Mesenchymal stem cell (in vitro differentiated cells and primary cell): ENCODE measurements at regions not wholly inside any gene's neighbourhood (a gene's known extent, or its start where the extent isn't known, plus 50 kb on each side); places are given as distances from the start of the nearest gene placed in this dataset.

Experiments
- DNase-seq: peaks from one replicate; pipeline ENCODE4 v3.0.0-alpha.2; 2013
- H2AFZ ChIP-seq: one replicate; pipeline ENCODE4 v1.6.1; 2013; ENCODE audit warnings: low read depth, mild to moderate bottlenecking, control low read depth, inconsistent platforms, low read length, moderate library complexity
- H2AK5ac ChIP-seq: 2 replicates; pipeline ENCODE4 v1.6.1; 2013; ENCODE audit warnings: low read length, moderate library complexity, mild to moderate bottlenecking, inconsistent platforms; ENCODE audit not compliant: severe bottlenecking
- H2BK120ac ChIP-seq: one replicate; pipeline ENCODE4 v1.6.1; 2013; ENCODE audit warnings: low read depth, mild to moderate bottlenecking, inconsistent platforms, low read length, moderate library complexity
- H2BK12ac ChIP-seq, 2 experiments: one replicate each; pipeline ENCODE4 v1.6.1; 2013; ENCODE audit warnings: inconsistent platforms in 2 of 2, low read length in 2 of 2, mild to moderate bottlenecking in 2 of 2, moderate library complexity in 2 of 2, control low read depth in 1 of 2
- H2BK15ac ChIP-seq: one replicate; pipeline ENCODE4 v1.6.1; 2013; ENCODE audit warnings: mild to moderate bottlenecking, low read depth, inconsistent platforms; ENCODE audit not compliant: poor library complexity, severe bottlenecking
- H2BK5ac ChIP-seq: 2 replicates; pipeline ENCODE4 v1.6.1; 2013; ENCODE audit warnings: low read depth, mild to moderate bottlenecking, low read length, control low read depth, inconsistent platforms; ENCODE audit not compliant: poor library complexity, severe bottlenecking
- H3K14ac ChIP-seq, 2 experiments: one replicate each; pipeline ENCODE4 v1.6.1; 2013; ENCODE audit warnings: inconsistent platforms in 2 of 2, low read length in 2 of 2, control low read depth in 1 of 2, mild to moderate bottlenecking in 1 of 2, moderate library complexity in 1 of 2
- H3K18ac ChIP-seq, 2 experiments: one replicate each; pipeline ENCODE4 v1.6.1; 2013; ENCODE audit warnings: inconsistent platforms in 2 of 2, low read length in 2 of 2, control low read depth in 1 of 2, low read depth in 1 of 2, mild to moderate bottlenecking in 1 of 2
- H3K23ac ChIP-seq, 2 experiments: one replicate each; pipeline ENCODE4 v1.6.1; 2013; ENCODE audit warnings: inconsistent platforms in 2 of 2, low read length in 2 of 2, mild to moderate bottlenecking in 2 of 2, moderate library complexity in 2 of 2, control low read depth in 1 of 2
- H3K27ac ChIP-seq: 2 replicates; pipeline ENCODE4 v1.5.1; 2013; ENCODE audit warnings: mild to moderate bottlenecking, moderate library complexity, low read length, control low read depth, inconsistent platforms; ENCODE audit not compliant: poor library complexity, severe bottlenecking
- H3K27me3 ChIP-seq, 2 experiments: 2 replicates each; pipeline versions ENCODE4 v1.6.1 to v1.7.0; 2013; ENCODE audit warnings: low read length in 2 of 2, mild to moderate bottlenecking in 2 of 2, moderate library complexity in 2 of 2, control low read depth in 1 of 2, inconsistent platforms in 1 of 2; ENCODE audit not compliant: control insufficient read depth in 1 of 2, insufficient read depth in 1 of 2
- H3K36me3 ChIP-seq, 2 experiments: 2 replicates each; pipeline versions ENCODE4 v1.6.1 to v1.7.0; 2013; ENCODE audit warnings: low read length in 2 of 2, control low read depth in 1 of 2, inconsistent platforms in 1 of 2, low read depth in 1 of 2, mild to moderate bottlenecking in 1 of 2; ENCODE audit not compliant: insufficient read depth in 2 of 2, control insufficient read depth in 1 of 2
- H3K4ac ChIP-seq, 2 experiments: one replicate each; pipeline ENCODE4 v1.6.1; 2013; ENCODE audit warnings: inconsistent platforms in 2 of 2, low read length in 2 of 2, mild to moderate bottlenecking in 2 of 2, moderate library complexity in 2 of 2, control low read depth in 1 of 2, low read depth in 1 of 2
- H3K4me1 ChIP-seq: 2 replicates; pipeline ENCODE4 v1.6.1; 2013; ENCODE audit warnings: low read depth, low read length, control low read depth; ENCODE audit not compliant: control insufficient read depth, insufficient read depth
- H3K4me2 ChIP-seq: 2 replicates; pipeline ENCODE4 v1.6.1; 2013; ENCODE audit warnings: low read length, mild to moderate bottlenecking, inconsistent platforms; ENCODE audit not compliant: poor library complexity, severe bottlenecking
- H3K4me3 ChIP-seq, 2 experiments: 2 replicates each; pipeline versions ENCODE4 v1.5.1 to v1.7.0; 2013; ENCODE audit warnings: low read length in 2 of 2, mild to moderate bottlenecking in 2 of 2, control low read depth in 1 of 2, low read depth in 1 of 2; ENCODE audit not compliant: insufficient read depth in 1 of 2
- H3K79me1 ChIP-seq: replicated peaks from 2 replicates; pipeline ENCODE4 v1.6.1; 2013; ENCODE audit warnings: mild to moderate bottlenecking, control low read depth, low read length, inconsistent platforms; ENCODE audit not compliant: poor library complexity, severe bottlenecking
- H3K9ac ChIP-seq: 2 replicates; pipeline ENCODE4 v1.7.0; 2013; ENCODE audit warnings: mild to moderate bottlenecking, low read length, moderate library complexity
- H3K9me3 ChIP-seq: 2 replicates; pipeline ENCODE4 v1.7.0; 2013; ENCODE audit warnings: mild to moderate bottlenecking, low read length; ENCODE audit not compliant: control insufficient read depth
- H4K8ac ChIP-seq: one replicate; pipeline ENCODE4 v1.6.1; 2013; ENCODE audit warnings: inconsistent platforms, mild to moderate bottlenecking, low read length, moderate library complexity
- H4K91ac ChIP-seq: one replicate; pipeline ENCODE4 v1.6.1; 2013; ENCODE audit warnings: mild to moderate bottlenecking, low read length, inconsistent platforms
- WGBS: methylation state at CpG from one replicate; pipeline ENCODE4 v1.1.7; 2013; ENCODE audit warnings: mixed read lengths; 5-methylcytosine and 5-hydroxymethylcytosine counted together

GRCh38 chr4:3668825-3669552, 97.2 kb upstream of the ADRA2C start:
- Histone ChIP-seq H3K27me3 (peaks cover 0 to 41% of the 10 kb centered on the region in 2 experiments), H3K27ac (no peak overlapping the region), H2BK120ac (no peak overlapping the region), H3K4me2 (no peak overlapping the region), H3K4me1 (peaks cover 3% of the 10 kb centered on the region), H3K9me3 (peaks cover 11% of the 10 kb centered on the region), H3K9ac (no peak overlapping the region), H3K79me1 (no peaks in the 10 kb centered on the region), H3K18ac (no peak overlapping the region), H3K14ac (no peak overlapping the region), H3K23ac (no peak overlapping the region), H3K4ac (no peak overlapping the region), H2BK5ac (no peak overlapping the region), H2BK15ac (no peak overlapping the region), H3K36me3 (no peaks in the 10 kb centered on the region), H2AFZ (no peak overlapping the region), H2BK12ac (no peak overlapping the region), H4K91ac (no peak overlapping the region), H3K4me3 (no peak overlapping the region), H4K8ac (no peak overlapping the region), H2AK5ac (no peak overlapping the region)
- no peak for DNase-seq
- 87% methylated on average over 27 of the region's 27 CpGs for WGBS

GRCh38 chr4:3667258-3667657, 98.9 kb upstream of the ADRA2C start:
- Histone ChIP-seq H3K9ac (no peak overlapping the region), H2BK15ac (no peak overlapping the region), H3K4me1 (peaks cover 3% of the 10 kb centered on the region), H2AFZ (no peak overlapping the region), H3K4me3 (no peak overlapping the region), H3K27me3 (peaks cover 1 to 43% of the 10 kb centered on the region in 2 experiments), H2BK12ac (no peak overlapping the region), H3K4ac (no peak overlapping the region), H3K14ac (no peak overlapping the region), H2BK120ac (no peak overlapping the region), H3K79me1 (no peaks in the 10 kb centered on the region), H4K8ac (no peak overlapping the region), H2BK5ac (no peak overlapping the region), H3K9me3 (peaks cover 9% of the 10 kb centered on the region), H3K4me2 (no peak overlapping the region), H4K91ac (no peak overlapping the region), H2AK5ac (no peak overlapping the region), H3K36me3 (no peaks in the 10 kb centered on the region), H3K27ac (no peak overlapping the region), H3K23ac (no peak overlapping the region), H3K18ac (no peak overlapping the region)
- WGBS = 76% methylated on average over 7 of the region's 7 CpGs
- DNase-seq = no peak

- WGBS = 88% methylated on average over 5 of the region's 6 CpGs
- Histone ChIP-seq H2AK5ac (no peak overlapping the region), H2BK120ac (no peak overlapping the region), H4K8ac (no peak overlapping the region), H2BK5ac (no peak overlapping the region), H4K91ac (no peak overlapping the region), H3K18ac (no peak overlapping the region), H3K4me2 (no peak overlapping the region), H3K36me3 (no peaks in the 10 kb centered on the region), H3K14ac (no peak overlapping the region), H2BK15ac (no peak overlapping the region), H3K27ac (no peak overlapping the region), H3K79me1 (no peaks in the 10 kb centered on the region), H3K27me3 (peaks cover 11 to 47% of the 10 kb centered on the region in 2 experiments), H3K4me3 (no peak overlapping the region), H3K4me1 (peaks cover 5% of the 10 kb centered on the region), H3K23ac (no peak overlapping the region), H2AFZ (no peak overlapping the region), H3K4ac (no peak overlapping the region), H3K9me3 (peaks cover 7% of the 10 kb centered on the region), H3K9ac (no peak overlapping the region), H2BK12ac (no peak overlapping the region)
- no peak for DNase-seq
These were observed 99.9 kb upstream of the ADRA2C start for GRCh38 chr4:3666263-3666662.

- Histone ChIP-seq H3K27ac (no peak overlapping the region), H2AFZ (no peak overlapping the region), H3K18ac (no peak overlapping the region), H4K91ac (no peak overlapping the region), H2BK5ac (no peak overlapping the region), H2BK12ac (no peak overlapping the region), H2BK15ac (no peak overlapping the region), H3K23ac (no peak overlapping the region), H3K4me1 (peaks cover 8% of the 10 kb centered on the region), H3K36me3 (no peaks in the 10 kb centered on the region), H2AK5ac (no peak overlapping the region), H3K9me3 (peaks cover 7% of the 10 kb centered on the region), H3K4ac (no peak overlapping the region), H4K8ac (no peak overlapping the region), H3K14ac (no peak overlapping the region), H2BK120ac (no peak overlapping the region), H3K9ac (no peak overlapping the region), H3K79me1 (no peaks in the 10 kb centered on the region), H3K4me2 (no peak overlapping the region), H3K4me3 (no peak overlapping the region), H3K27me3 (peaks cover 17 to 54% of the 10 kb centered on the region in 2 experiments)
- DNase-seq = no peak
- 76% methylated on average over 1 of the region's 1 CpG for WGBS
These were observed 100.8 kb upstream of the ADRA2C start for GRCh38 chr4:3665360-3665891.
